SIG-M5 (cell line): ENCODE measurements at regions not wholly inside any gene's neighbourhood (a gene's known extent, or its start where the extent isn't known, plus 50 kb on each side); places are given as distances from the start of the nearest gene placed in this dataset.

ENCODE experiments used
- DNase-seq: peaks from one replicate; lab custom pipeline; 2025; lab: John Stamatoyannopoulos, UW

GRCh38 chr3:59131016-59131766 lies 81.4 kb upstream of the CFAP20DC start:
- DNase-seq: no peak

GRCh38 chr3:59128685-59129084 lies 78.9 kb upstream of the CFAP20DC start:
- no peak for DNase-seq

GRCh38 chr3:59127071-59127470 lies 77.2 kb upstream of the CFAP20DC start:
- DNase-seq: no peak

- DNase-seq: no peak
Observed at GRCh38 chr3:59126446-59126845, 76.6 kb upstream of the CFAP20DC start.

GRCh38 chr3:59121346-59122144 lies 71.7 kb upstream of the CFAP20DC start:
- no peak for DNase-seq

GRCh38 chr3:59118928-59119327 lies 69.1 kb upstream of the CFAP20DC start:
- DNase-seq: no peak

- DNase-seq: no peak
Observed at GRCh38 chr3:59117396-59117795, 67.6 kb upstream of the CFAP20DC start.

- DNase-seq: no peak
Observed at GRCh38 chr3:59116233-59116537, 66.4 kb upstream of the CFAP20DC start.

- no peak for DNase-seq
Observed at GRCh38 chr3:59115364-59116232, 65.8 kb upstream of the CFAP20DC start.

GRCh38 chr3:59107856-59108815 lies 58.3 kb upstream of the CFAP20DC start:
- DNase-seq: no peak

- DNase-seq: no peak
Observed at GRCh38 chr3:59106085-59106648, 56.3 kb upstream of the CFAP20DC start.

- DNase-seq: no peak
Observed at GRCh38 chr3:59103552-59103951, 53.7 kb upstream of the CFAP20DC start.

GRCh38 chr3:59101231-59101736 lies 51.5 kb upstream of the CFAP20DC start:
- no peak for DNase-seq
